ENCODE measurements at regions not wholly inside any gene's neighbourhood (a gene's known extent, or its start where the extent isn't known, plus 50 kb on each side); places are given as distances from the start of the nearest gene placed in this dataset.

- no peak for DNase-seq (ENCODE audit: low spot score)
Observed at GRCh38 chr3:21357241-21357640, 393.8 kb downstream of the ZNF385D start.

GRCh38 chr3:21356402-21356801, 394.6 kb downstream of the ZNF385D start:
- peak; percentile 2 for DNase-seq (ENCODE audit: low spot score)

- no peak for DNase-seq (ENCODE audit: low spot score)
Observed at GRCh38 chr3:21345382-21345976, 405.5 kb downstream of the ZNF385D start.

GRCh38 chr3:21331857-21332256, 419.2 kb downstream of the ZNF385D start:
- DNase-seq (ENCODE audit: low spot score): no peak

GRCh38 chr3:21331321-21331720, 419.7 kb downstream of the ZNF385D start:
- no peak for DNase-seq (ENCODE audit: low spot score)

GRCh38 chr3:21330293-21330692, 420.7 kb downstream of the ZNF385D start:
- no peak for DNase-seq (ENCODE audit: low spot score)

GRCh38 chr3:21328711-21329390, 422.2 kb downstream of the ZNF385D start:
- DNase-seq (ENCODE audit: low spot score): no peak

GRCh38 chr3:21326704-21327475, 424.1 kb downstream of the ZNF385D start:
- peak; percentile 5 for DNase-seq (ENCODE audit: low spot score)

- DNase-seq (ENCODE audit: low spot score): no peak
Observed at GRCh38 chr3:21314688-21315087, 436.3 kb downstream of the ZNF385D start.

GRCh38 chr3:21310891-21311290, 440.1 kb downstream of the ZNF385D start:
- DNase-seq (ENCODE audit: low spot score): no peak

GRCh38 chr3:21310161-21310560, 440.8 kb downstream of the ZNF385D start:
- DNase-seq (ENCODE audit: low spot score): peak; percentile 9

GRCh38 chr3:21297304-21297703, 453.7 kb downstream of the ZNF385D start:
- no peak for DNase-seq (ENCODE audit: low spot score)

GRCh38 chr3:21294768-21295167, 456.2 kb downstream of the ZNF385D start:
- DNase-seq (ENCODE audit: low spot score): peak; percentile 27

- DNase-seq (ENCODE audit: low spot score): no peak
Observed at GRCh38 chr3:21292971-21293370, 458.0 kb downstream of the ZNF385D start.

GRCh38 chr3:21290557-21290956, 460.5 kb downstream of the ZNF385D start:
- DNase-seq (ENCODE audit: low spot score): no peak

GRCh38 chr3:21274079-21274571, 476.9 kb downstream of the ZNF385D start:
- DNase-seq (ENCODE audit: low spot score): no peak

GRCh38 chr3:21273259-21274025, 477.6 kb downstream of the ZNF385D start:
- peak; percentile 9 for DNase-seq (ENCODE audit: low spot score)

GRCh38 chr3:21271606-21272016, 479.4 kb downstream of the ZNF385D start:
- no peak for DNase-seq (ENCODE audit: low spot score)

- DNase-seq (ENCODE audit: low spot score): no peak
Observed at GRCh38 chr3:21269882-21270281, 481.1 kb downstream of the ZNF385D start.

- no peak for DNase-seq (ENCODE audit: low spot score)
Observed at GRCh38 chr3:21260507-21260906, 490.5 kb downstream of the ZNF385D start.

- no peak for DNase-seq (ENCODE audit: low spot score)
Observed at GRCh38 chr3:21259896-21260295, 491.1 kb downstream of the ZNF385D start.

- no peak for DNase-seq (ENCODE audit: low spot score)
Observed at GRCh38 chr3:21256932-21257331, 494.1 kb downstream of the ZNF385D start.

Data from hepatic stellate cell (primary cell).